ENCODE measurements at regions not wholly inside any gene's neighbourhood (a gene's known extent, or its start where the extent isn't known, plus 50 kb on each side); places are given as distances from the start of the nearest gene placed in this dataset.

DNA sequence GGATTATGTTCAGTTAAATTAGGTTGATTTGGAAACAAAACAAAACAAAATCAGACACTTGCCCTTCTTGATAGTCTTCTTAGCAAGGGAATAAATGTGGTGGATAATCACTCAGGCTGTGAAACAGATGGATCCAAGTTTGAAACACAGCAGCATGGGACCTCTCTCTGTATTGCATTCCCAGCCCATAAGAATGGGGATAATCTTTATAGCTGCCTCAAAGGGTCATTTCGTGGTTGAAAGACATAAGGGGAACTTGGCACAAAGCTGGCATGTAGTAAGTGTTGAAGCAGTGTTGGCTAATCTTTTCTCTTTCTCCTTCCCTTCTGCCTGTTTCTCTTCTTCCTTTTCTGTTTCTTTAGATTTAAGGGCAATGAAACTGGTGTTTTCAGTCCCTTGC is 333.9 kb upstream of the TLE4 start:
- no peak for DNase-seq

DNA sequence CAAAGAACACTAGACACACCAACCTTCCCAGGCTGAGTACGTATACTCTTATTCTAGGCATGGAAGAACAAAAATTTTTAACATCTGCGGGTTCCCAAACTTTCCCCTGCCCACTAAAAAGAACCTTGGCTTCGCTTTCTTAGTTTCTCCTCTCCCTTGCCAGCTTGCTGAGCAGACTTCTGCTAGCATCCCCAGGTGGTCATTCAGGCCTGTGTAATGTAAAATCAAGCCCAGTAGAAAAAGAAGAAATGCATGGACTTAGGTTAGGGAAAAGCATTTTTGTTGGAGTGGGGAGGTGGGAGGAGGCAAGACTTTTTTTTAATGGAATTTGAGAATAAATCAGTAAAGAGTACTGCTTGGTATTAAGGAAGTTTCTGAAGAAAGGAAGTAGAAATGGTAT is 331.0 kb upstream of the TLE4 start:
- no peak for DNase-seq

DNA sequence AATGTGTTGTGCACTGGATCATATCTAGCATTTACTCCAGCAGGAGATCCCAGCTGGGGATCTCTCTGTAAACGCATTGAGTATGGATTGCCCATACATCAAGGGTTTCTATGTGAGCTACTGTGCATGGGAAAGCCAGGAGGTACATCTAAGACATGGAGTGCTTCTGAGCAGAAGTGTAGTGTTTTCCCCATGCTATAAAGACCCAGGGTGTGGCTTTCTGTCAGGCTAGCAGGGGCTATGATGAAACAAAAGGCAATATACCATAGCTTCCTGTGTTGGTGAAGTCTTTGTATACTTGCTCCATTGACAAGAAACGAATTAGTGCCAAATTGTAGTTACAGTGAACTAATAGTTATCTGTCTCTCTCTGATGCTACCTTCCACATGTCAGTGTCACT is 329.3 kb upstream of the TLE4 start:
- no peak for DNase-seq

DNA sequence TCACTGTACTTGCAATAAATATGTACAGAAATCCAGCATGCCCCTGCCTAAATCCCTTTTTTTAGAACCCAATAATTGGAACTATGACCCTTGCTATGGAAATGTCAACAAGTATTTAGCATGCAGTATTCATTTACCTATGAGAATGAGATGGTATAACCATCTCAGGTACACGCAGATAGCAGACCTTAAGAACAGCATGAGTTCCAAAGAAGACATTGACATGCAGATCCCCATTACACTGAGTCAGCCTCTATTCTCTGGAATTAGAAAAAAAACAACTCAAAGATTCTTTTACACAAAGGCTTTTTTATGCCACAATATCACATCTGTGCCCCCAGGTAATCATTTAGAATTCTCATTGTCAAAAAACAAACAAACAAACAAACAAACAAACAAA is 325.6 kb upstream of the TLE4 start:
- no peak for DNase-seq

DNA sequence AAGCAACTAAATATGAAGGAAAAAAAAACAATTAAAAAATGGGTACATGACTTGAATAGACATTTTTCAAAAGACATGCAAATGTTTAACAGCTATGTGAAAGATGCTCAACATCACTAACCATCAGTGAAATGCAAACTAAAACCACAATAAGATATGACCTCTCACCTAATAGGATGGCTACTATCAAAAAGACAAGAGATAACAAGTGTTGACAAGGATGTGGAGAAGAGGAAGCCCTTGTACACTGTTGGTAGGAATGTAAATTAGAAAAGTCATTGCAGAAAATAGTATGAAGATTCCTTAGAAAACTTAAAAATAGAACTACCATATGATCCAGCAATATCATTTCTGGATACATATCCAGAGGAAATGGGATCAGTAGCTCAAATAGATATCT is 324.7 kb upstream of the TLE4 start:
- no peak for DNase-seq

DNA sequence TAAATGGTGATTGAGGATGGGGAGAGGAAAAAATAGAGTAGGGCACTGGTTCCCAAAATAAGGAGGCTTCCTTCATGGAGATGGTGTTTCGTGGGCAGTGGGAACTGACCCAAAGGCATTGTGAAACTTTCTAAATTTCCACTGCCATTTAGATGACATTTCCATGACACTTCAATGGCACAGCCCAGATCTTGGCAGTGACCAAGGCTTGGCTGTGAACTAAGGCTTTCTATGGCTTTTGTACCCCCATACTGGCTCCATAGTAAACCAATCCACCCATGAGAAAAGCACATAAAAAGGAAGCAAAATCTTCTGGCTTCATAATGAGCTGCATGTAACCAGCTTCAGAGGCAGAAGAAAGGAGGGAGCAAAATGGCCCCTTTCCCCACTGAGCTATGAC is 321.0 kb upstream of the TLE4 start:
- DNase-seq, result no peak

DNA sequence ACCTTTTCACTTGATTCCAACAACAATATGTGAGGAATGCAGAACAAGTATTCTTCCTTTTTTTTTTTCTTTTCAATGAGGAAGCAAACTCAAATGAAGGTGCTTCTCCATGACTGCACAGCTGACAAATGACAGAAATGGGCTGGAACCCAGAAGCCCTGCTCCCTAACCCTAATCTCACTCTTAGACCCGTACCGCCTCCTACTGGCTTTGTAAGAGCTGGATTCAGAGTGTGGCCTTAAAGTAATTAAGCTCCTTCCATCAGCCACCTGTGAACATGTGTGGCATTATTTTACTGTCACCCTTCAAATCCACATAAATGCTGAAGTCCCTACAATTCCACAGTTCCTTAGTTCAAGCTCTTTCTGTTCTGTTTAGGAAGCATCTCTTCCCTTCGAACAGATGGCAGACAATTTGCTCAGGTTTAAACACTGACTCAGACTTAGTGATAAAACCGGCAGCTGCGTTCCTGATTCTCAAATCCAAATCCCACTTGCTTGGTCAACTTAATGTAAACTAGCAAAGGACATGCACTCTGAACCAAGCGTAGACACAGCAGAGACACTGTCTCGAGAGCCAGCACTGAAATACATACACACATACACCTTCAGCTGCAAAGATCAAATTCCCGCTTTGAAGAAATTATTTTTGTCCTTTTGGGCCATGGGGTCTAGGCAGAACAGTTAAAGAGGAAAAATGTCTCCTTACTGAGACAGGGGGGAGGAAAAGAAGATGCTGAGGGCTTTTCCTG is 316.7 kb upstream of the TLE4 start:
- DNase-seq, result no peak

DNA sequence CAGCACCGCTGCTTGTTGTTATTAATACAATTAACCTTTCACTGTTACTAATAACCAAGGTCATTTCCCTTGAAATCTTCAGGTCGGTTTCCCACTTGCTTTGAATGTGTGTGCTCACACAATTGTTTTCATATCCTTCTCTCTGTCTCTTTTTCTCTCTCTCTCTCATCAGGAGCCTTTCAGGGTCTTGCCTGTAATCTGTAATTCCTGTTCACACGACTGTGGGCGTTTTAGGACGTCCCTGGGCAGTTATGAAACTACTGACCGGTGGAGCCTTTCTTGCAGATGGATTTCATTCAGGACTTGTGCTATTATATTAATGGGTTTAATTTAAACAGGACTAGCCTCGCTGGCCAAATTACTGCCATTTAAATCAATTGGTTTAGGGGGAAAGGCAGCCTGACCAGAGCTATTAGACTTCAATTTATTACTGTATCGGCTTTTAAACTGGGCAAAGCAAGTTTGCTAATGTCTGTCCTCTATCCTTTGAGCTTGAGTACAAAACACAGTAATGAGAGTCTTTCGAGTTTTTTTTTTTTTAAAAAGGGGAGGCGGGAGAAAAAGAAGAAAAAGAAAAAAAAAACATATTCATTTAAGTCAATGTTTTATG is 316.0 kb upstream of the TLE4 start:
- DNase-seq, result no peak

DNA sequence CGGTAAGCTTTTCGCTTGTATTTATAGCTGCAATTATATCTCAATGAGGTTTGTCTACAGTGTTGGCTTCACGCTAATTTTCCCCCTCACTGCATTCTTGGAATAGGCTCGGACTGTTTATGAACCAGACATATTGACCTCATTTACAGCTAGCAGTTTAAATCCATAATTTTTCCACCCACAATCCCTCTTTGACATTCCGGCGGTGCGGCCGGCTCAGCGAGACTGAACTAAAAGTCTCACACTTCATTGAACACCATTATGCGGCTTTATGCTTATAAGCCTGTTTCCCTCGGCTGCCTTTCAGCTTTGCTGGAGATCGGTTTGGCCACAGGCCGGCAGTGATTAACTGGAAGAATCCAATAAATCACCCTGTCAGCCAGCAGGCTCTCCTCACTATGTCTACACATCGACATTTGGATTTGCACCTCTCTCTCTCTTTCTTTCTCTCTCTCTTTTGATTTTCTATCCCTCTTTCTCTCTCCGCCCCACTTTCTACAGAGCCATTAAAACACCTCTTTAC is 315.0 kb upstream of the TLE4 start:
- no peak for DNase-seq

DNA sequence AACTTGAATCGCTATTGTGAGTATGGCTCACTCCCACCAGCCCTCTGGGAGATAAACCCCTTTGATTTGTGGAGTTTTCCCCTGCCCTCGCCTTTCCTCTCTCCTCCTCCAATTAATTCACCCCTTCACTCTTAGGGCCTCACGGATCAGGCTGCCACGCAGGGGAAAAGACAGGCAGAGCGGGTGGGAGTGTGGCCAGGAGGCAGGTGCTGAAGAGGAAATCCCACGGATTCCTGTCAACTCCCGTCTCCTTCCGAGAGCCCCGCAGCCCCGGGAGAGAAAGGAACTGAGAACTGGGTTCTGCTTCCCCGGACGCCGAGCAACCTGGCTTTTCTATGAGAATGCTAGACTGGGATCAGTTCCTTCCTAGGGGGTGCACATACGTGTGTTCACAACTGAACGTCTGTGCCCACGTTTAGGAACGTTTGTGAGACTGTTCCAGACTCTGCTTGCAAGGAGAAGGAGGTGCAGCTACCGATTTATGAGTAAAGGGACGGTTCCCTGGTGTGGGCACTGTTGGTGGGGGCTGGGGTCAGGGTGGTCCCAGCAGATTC is 314.5 kb upstream of the TLE4 start:
- DNase-seq, result no peak

DNA sequence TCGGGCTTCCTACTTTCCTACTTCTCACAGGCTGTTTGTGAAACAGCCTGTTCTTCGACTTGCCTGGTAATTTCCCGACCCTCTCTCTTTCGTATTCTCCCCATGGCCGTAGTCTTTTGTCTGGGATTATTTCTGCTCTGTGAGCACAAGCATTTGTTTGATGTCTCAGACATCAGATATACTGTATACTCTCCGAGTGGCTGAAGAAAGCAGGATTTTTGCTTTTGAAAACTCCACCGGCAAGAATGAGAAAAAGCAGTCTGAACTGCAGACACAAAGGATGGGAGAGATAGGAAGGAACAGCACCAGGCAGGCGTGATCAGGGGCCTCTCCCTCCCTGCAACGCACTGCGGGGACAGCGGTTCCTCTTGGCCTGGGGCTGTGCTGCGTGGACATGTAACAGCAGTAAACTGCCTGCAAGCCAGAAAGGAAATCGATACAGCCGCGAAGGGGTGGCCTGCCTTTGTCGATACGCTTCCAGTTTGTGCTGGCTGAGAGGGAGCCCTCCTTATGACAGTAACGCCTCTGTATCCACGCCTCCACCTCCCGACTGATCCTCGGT is 313.9 kb upstream of the TLE4 start:
- no peak for DNase-seq

DNA sequence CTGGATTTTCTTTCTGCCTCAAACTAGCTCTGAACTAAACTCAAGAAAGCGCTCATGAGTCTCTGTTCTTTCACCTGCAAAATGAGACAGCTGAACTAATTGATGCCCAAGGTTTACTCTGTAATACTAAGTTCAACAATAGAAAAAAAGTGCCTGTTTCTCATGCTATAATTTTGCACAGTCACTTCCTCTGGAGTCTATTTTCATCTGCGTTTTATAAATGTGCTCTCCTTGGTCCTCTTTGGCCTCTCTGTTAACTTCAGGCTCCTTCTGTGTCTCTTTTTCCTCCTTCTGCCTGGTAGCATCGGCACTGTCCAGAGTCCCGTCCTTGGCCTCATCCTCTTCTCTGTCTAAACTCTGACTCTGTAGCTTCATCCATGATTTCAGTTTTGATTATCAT is 311.9 kb upstream of the TLE4 start:
- DNase-seq, result no peak

DNA sequence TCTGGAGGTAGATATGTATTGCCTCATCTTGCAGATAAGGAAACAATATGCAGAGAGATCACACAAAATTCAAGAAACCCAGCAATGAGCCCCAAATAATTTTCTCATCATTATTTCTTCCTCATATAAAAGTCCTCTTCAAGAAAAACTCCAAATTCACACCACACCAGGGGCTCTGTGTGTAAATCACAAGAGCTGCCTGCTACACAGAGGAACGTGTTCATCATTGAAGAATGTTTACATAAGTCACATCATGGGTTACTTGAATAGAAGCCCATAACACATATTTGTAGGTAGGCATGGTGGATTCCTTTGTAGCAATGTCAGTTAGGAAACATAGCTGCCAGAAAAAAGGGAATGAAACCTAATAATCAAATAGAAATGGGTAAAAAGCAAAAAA is 308.1 kb upstream of the TLE4 start:
- no peak for DNase-seq

DNA sequence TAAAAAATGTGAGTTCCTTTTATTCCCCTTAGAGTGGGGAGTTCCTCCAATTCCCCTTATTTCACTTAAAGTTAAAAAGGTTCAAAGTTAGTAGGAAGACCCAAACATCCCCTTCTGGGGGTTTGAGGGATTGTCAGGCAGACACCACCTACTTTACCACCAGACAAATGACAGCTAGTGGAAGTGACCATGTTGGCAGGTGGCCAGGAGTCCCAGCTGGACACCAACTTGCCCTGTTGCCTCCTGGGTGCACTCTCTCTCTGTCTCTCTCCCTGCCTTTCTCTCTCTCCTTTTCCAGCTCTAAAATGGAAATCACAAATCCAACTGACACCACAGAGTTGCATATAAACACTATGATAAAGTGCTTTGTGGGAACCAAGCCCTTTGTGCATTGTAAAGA is 307.7 kb upstream of the TLE4 start:
- DNase-seq, result no peak

DNA sequence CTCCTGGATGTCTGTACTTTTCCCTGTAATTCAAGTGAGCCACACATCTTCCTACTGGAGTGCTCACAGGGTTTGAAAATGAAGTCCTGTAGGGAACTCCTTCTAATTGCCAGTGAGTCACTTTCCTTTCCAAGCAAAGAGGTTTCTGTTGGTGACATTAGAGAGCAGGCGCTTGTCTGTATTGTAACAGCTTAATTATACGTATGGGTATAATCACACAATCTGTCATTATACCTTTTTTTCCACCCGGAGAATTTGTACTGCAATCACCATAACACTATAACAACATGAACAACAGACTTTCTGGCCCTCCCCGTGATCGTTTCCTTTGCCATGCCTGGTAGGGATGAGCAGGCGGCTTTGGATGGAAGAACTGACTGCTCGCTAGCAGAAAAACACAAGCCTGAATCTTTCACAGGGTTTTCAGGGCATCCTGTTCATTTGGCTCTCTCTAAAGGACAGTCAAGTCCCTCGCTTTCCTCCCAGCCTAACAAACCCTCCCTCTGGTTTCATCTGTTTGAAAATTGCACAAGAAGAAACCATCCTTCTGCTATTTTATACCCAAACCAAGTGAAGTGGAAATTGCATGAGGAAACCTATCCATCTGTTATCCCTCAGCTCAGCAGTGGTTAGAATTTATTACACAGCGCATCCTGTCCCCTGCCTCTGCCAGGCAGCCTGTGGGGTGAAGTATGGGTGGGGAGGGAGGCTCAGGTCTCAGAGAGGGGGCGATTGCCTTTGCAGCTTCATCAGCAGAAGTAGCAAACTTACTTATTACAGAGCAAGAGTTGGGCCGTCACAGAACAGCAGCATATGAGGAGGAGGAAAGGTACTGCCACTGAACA is 307.0 kb upstream of the TLE4 start:
- DNase-seq, result no peak

DNA sequence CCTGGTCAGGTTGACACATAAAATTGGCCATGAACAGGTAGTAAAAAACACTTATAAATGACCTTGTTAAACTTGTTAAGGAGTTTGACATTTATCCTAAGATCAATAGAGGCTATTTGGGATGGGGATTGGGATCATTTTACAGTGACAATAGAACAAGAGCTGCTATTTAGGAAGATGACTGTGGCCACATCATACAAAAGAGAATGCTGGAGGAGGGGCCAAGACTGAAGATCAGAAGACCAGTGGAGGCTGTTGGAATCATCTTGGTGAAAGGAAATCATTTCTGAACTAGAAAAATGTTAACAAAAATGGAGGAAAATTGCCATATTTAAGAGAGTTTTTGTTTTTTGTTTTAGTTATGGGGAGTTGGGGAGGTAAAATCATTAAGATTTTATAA is 304.8 kb upstream of the TLE4 start:
- no peak for DNase-seq

DNA sequence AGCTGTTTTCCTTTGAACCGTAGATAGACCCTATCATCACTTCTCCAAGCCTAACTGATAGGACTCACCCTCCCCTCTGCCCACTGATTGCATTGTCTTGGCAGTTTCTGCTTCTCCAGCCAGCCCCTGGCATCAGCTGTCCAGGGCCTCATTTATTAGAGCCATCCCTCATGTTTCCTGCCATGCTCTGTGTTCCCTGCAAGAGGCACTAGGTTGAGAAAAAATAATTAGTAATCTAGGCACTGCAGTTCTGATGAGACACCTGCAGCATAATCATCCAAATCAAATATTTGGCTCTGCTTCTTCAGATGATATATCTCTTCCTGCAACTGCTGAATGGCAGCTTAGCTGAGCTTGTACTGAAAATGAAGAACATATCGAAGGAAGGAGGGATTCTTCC is 303.0 kb upstream of the TLE4 start:
- no peak for DNase-seq

DNA sequence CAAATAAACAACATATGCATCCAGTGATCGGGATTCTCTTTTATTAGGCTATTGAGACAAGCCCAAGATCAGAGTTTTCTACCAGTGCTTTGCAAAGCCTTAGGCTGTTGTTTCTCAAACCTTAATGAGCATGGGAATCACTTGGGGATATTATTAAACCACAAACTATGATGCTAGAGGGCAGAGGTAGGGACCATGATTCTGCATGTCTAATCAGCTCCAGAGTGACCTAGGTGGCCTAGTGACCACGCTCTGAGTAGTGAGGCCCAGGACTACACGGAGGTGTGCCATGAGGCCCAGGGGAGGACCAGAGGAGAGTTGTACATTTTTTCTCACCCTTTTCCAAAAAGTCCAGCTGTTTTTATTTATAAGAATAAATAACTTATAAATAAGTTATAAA is 298.5 kb upstream of the TLE4 start:
- no peak for DNase-seq

DNA sequence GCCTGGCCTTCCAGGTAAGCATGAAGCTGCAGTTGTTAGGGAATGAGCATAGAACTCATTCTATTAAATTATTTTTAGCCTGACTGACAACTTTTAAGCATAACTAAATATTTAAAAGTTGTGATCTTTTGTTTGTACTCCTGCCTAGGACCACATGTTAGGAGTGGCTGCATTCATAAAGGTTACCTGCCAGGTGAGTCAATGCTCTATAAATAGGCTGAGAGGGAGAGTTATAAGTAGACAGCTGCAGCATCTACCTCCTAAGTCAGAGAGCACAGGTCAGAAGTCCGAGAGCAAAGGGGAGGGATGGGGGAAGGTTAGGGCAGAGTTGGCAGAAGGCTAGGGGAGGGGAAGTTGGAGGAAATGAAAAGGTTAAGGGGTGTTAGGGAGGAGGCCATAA is 292.4 kb upstream of the TLE4 start:
- no peak for DNase-seq

DNA sequence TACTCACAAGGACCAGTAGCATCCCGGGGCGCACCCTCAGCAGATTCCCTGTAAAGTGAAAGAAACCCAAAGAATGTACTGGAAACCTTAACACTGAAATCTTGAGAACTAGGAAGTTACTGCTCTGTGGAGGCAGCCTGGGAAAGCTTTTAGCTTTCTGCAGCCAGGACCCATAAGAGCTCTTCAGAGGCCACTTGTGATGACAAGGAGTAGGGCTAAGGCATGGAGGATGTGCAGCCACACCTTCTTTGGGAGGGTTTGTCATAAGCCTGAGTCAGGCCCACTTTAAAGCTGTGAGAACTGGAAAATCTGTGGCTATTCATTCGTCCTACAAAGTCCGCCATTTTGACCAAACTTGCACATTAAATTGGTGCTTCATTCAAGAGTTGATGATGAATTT is 291.1 kb upstream of the TLE4 start:
- no peak for DNase-seq

DNA sequence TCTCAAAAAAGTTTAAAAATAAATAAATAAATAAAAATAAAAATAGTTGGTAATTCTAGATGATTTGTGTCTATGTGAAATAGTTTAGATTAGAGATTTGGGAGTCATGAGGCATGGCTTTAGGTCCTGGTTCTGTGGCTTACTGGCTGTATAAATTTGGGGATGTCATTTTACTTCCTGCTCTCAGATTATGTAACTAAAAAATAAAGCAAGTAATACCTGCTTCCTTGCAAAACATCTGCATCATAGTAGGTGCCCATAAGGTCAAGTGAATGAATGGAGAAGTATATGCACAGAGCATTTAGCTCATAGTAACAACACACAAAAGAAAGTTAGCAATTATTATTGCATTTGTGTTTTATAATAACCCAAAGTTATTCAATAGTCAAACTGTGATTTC is 287.7 kb upstream of the TLE4 start:
- DNase-seq, result no peak

DNA sequence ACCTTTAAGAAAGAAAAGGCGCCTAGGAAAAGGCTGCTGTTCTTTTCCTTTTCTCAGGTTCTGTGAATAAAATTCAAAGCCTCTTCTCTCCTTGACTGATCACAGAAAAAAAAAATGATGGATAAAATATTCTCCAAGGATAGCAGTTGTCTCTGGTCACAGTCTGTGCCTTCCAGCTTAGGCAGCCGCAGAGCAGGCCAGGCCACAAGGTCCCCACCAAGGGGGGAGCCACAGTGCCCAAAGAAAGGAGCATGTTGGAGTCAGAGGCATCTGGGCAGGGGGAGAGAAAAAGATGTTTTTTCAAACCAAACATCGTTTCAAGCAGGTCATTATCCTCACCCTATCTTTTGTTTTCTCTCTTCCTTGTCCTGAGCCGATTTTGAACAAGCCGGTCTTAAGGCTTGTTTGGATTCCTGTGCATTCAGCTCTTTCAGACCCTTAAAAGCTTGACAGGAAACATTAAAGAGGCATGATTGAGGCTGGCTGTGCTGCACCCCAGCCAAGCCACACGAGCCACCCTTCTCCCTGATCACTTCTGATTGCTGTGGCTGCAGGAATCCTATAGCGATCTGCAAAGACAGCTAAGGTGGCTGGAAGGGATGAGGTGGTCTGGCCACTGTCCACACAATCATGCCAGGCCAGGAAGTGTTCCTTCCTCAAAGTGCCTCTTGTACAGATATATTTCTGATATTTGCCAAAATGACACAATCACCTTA is 284.6 kb upstream of the TLE4 start:
- DNase-seq, result no peak

Data from RPMI8226 (cell line).